GM19372 (cell line): ENCODE measurements at regions not wholly inside any gene's neighbourhood (a gene's known extent, or its start where the extent isn't known, plus 50 kb on each side); places are given as distances from the start of the nearest gene placed in this dataset.
"Not testable (repeated sequence)": the region's sequence is repeated elsewhere in the genome, so short reads cannot be mapped to it uniquely, and the experiment has no call there.

ENCODE experiments used
- ATAC-seq: cut with Tn5 transposase; IDR thresholded peaks from one replicate; pipeline ENCODE4 v1.9.1; 2021; ENCODE audit warnings: mild to moderate bottlenecking, low read depth, moderate library complexity; ENCODE audit not compliant: unreplicated experiment

DNA sequence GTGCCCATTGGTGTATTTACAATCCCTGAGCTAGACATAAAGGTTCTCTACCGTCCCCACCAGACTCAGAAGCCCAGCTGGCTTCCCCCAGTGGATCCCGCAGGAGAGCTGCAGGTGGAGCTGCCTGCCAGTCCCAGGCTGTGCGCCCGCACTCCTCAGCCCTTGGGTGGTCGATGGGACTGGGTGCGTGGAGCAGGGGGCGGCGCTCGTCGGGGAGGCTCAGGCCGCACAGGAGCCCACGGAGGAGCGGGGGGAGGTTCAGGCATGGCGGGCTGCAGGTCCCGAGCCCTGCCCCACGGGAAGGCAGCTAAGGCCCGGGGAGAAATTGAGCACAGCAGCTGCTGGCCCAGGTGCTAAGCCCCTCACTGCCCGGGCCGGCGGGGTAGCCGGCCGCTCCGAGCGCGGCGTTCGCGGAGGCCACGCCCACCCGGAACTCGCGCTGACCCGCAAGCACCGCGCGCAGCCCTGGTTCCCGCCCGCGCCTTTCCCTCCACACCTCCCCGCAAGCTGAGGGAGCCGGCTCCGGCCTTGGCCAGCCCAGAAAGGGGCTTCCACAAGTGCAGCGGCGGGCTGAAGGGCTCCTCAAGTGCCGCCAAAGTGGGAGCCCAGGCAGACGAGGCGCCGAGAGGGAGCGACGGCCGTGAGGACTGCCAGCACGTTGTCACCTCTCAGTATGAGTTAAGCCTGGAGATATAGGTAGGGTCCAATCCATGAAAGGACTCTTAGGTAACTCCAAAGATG, 136.7 kb downstream of the HAO1 start:
- ATAC-seq: not testable (repeated sequence)

DNA sequence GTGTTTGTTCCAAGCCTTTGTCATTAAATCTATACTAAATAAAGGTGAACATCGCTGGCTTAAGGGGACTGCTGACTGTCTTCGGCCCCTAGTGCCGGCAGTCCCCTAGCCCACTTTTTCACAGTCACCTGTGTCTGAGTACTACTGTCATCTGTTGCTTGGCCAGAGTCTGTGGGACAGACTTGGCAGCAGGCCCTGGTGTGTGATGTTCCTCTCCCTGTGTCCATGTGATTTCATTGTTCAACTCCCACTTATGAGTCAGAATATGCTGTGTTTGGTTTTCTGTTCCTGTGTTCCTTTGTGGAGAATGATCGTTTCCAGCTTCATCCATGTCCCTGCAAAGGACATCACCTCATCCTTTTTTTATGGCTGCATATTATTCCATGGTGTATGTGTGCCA, 133.4 kb downstream of the HAO1 start:
- ATAC-seq: no peak

GRCh38 chr20:7817286-7817685, 123.0 kb downstream of the HAO1 start:
- no peak for ATAC-seq

- no peak for ATAC-seq
These were observed 121.8 kb downstream of the HAO1 start for GRCh38 chr20:7818477-7818876.

DNA sequence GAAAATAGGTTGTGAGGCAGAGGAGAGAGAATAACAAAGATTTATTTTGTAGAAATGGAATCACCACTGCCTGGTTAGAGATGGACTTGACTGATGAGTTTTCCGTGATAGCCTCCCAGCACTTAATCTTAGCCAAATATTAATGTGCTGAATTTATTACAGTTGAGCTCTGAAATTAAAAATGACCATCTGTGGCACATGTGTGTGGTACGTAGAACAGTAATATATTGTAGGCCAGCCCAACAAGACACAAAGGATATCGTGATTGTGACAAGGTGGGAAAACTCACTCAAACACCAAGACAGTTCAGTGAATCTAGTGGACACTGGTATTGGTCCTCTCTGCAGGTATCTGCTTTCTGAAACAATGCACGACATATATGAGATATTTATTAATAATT, 119.4 kb downstream of the HAO1 start:
- ATAC-seq: no peak

DNA sequence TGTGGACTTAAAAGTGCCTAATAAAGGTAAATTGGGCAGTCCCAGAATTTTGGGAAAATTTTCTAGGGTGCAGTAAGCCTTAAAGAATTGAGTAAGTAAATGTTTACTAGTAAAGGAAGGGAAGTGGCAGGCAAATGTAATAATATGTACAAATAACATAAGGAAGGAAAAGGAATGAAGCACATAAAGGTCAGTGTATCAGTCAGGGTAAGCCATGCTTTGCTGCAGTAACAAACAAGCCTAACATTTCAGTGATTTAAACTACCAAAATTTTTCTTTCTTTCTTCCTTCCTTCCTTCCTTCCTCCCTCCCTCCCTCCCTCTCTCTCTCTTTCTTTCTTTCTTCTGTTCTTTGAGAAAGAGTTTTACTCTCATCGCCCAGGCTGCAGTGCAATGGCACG, 117.5 kb downstream of the HAO1 start:
- no peak for ATAC-seq

DNA sequence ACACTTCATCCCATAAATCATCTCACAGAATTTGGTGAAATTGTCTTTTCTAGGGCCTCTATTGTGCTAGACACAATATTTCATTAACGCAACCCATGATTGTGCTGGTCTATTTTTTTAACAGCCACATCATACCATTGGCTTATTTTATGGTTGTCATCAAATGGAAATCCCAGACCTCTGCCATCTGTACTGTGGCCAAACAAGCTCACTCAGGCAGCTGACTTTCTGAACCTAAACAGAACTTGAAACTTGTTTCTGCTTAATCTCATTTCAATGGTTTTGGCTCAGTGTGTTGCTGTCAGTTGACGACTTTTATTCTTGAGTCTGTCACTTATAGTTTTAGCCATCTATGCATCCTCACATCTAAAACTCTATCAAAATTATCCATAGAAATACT, 111.8 kb downstream of the HAO1 start:
- ATAC-seq: no peak

- ATAC-seq: no peak
These were observed 111.2 kb downstream of the HAO1 start for GRCh38 chr20:7829031-7829430.

DNA sequence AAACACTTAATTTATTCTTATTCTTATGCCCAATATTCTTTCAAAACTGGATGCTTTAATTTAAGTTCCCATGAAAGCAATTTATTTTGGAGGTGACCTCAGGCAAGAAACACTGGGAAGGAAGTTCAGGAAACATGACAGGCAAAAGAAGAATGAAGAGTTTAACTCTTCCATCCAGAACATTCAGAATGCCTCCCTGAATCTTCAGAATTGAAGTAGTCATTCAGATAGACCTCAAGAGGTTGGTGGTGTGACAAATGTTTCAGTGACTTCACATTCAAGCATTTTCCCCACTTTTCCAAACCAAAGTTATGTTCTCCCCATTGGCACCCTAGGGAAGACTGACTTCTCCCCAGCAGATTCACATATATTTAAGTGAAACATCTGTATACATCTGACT, 110.5 kb downstream of the HAO1 start:
- ATAC-seq: no peak
